NCI-H2107 treated with DMSO at 0.1 percent for 48 hours (cell line): ENCODE measurements at regions not wholly inside any gene's neighbourhood (a gene's known extent, or its start where the extent isn't known, plus 50 kb on each side); places are given as distances from the start of the nearest gene placed in this dataset.

Experiments used
- DNase-seq: peaks from one replicate; lab custom pipeline; 2025; ENCODE audit not compliant: unreplicated experiment; lab: John Stamatoyannopoulos, UW

DNA sequence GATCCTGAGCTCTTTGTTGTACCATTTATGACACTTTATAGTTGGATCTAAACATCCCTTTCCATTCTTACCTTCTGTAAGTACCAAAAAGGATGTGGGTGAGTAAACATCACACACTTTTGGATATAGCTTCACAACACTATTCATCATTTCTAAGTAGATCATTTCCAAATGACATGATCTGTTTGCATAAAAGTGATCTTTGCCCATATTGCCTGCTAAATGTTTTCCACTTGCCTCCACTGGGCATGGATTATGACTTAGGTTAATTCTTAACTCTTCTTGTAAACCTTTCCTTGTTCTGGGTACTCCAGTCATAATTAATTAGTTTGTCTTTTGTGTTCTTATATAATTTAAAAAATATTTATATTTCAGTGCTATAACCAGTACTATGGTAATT lies 244.9 kb upstream of the AGA start:
- no peak for DNase-seq

GRCh38 chr4:177692907-177693306 lies 250.7 kb upstream of the AGA start:
- DNase-seq, result no peak

DNA sequence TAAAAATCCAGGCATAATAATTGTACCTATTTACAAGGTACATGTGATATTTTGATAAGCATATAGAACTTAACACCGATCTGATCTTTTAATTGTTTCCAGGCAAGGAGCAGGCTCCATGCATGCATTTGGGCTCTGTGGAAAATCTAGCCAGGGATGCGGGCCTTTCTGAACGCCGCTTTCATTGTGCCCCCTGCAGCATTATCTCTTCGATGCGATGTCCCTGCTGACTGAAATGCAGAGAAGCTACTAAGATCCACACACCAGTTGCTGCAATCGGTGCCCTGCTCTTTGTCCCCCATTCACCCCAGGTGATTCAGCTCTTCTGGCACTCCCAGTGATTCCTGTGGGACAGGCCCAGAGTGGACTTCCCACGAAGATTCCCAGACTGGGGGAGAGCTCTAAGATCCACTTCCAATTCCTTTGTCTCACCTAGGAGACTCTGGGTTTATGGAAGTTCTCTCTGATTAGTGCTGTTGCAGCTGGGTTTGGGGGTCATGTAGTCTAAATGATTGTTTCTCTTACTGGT lies 254.3 kb upstream of the AGA start:
- DNase-seq, result no peak

- no peak for DNase-seq
Measured at GRCh38 chr4:177699365-177700213, 257.4 kb upstream of the AGA start.

- no peak for DNase-seq
Measured at GRCh38 chr4:177706916-177707315, 264.7 kb upstream of the AGA start.

DNA sequence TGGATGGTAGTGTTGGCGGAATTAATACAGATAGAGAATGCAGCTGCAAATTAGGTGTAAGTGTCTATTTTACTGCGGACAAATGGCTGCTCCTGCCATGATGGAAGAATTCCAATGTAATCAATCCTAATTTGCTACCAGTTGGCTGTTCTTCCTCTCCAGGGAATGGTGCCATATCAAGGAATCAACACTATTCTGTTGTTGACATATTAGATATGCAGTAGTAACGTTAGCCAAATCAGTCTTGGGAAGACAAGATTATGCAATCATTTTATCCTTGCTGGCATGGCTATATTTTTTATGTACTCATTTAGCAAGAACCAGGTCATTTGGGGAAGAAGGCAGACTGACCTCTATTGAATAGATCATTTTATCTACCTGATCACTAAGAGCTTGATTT lies 271.2 kb upstream of the AGA start:
- no peak for DNase-seq

DNA sequence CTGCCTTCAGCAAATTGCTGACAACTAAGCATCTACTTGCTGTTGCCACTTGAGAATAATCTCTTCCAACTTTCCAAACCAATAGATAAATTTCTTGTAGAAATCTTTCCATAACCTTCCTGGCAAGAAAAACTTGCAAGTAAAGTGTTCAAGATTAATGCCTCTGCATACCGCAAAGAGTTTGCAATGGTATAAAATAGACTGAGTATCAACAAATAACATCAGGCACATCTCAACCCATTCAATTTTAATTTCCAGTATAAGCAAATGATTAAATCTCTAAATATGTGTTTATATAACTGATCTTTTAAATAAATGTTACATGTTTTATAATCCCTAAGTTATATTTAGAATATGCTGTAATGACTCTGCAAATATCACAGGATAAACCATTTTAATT lies 275.2 kb upstream of the AGA start:
- DNase-seq, result no peak

- DNase-seq, result no peak
Measured at GRCh38 chr4:177718514-177718913, 276.3 kb upstream of the AGA start.

GRCh38 chr4:177726111-177726510 lies 283.9 kb upstream of the AGA start:
- no peak for DNase-seq

- no peak for DNase-seq
Measured at GRCh38 chr4:177728361-177729152, 286.3 kb upstream of the AGA start.

DNA sequence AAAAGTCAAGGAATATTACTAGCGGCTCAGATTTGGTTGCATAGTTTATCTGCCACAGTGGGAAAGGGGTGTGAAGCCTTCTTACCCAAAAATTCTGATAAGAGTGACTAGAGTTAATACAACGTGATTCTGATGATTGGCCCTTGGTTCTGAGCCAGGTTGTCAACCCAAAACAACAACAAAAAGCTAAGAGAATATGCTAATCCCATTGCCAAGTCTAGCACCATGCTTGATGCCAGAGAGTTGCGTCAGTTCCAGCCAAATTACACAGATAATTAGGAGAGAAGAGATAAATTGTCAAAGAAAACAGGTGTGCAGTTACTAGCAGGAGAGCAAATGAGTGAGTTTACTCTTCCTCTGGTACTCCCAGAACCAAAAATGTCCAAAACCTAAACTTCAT lies 287.4 kb upstream of the AGA start:
- no peak for DNase-seq

- no peak for DNase-seq
Measured at GRCh38 chr4:177737387-177737940, 295.2 kb upstream of the AGA start.

DNA sequence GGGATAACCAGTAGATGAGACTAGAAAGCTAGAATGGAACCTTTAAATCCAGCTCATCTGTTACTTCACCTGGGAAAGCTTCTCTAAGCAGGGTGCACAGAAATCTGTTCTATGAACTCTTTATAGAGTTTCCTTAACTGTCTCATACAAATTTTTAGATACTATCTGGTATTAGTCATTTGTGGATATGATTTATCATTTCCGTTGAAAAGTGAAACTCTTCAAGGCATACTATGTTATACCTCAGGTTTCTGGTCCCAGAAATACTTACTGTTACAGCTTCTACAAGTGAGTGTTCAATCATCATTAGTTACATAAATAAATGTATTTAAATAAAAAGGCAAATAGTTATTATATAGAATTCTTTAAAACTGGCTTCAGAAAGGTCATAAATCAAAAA lies 298.3 kb upstream of the AGA start:
- no peak for DNase-seq

DNA sequence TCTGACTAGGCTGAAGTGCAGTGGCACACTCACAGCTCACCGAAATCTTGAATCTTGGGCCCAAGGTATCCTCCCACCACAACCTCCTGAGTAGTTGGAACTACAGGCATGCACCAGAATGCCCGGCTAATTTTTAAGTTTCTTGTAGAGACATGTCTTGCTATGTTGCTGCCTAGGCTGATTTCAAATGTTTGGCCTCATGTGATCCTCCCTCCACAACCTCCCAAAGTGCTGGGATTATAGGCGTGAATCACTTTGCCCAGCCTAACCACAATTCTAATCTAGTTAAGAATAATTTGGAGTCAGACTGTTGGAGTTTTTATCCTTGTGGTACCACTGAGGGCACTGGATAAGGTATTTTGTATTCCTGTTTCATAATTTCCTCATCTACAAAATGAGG lies 317.5 kb upstream of the AGA start:
- DNase-seq, result no peak

GRCh38 chr4:177761692-177762091 lies 319.5 kb upstream of the AGA start:
- no peak for DNase-seq

DNA sequence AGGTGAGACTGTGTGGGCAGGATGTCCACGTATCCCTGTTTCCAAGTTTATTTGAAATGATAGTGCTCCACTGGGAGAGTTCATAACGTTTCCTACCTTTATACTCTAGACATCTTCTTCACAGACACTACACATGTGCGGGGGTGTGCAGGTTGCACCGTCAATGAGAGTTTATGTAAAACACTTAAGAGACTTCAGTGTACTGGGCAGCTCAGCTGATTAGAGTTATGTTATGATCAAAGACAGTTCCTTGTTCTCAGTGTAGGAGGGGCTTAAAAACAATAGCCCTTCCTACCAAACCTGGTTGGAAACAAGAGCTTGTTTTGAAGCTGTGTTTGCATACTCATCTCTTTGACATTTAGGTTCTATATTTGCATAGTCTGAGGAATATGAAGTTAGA lies 326.9 kb upstream of the AGA start:
- no peak for DNase-seq

GRCh38 chr4:177770776-177771175 lies 328.5 kb upstream of the AGA start:
- no peak for DNase-seq

- no peak for DNase-seq
Measured at GRCh38 chr4:177771645-177772044, 329.4 kb upstream of the AGA start.

GRCh38 chr4:177778623-177779022 lies 336.4 kb upstream of the AGA start:
- no peak for DNase-seq

DNA sequence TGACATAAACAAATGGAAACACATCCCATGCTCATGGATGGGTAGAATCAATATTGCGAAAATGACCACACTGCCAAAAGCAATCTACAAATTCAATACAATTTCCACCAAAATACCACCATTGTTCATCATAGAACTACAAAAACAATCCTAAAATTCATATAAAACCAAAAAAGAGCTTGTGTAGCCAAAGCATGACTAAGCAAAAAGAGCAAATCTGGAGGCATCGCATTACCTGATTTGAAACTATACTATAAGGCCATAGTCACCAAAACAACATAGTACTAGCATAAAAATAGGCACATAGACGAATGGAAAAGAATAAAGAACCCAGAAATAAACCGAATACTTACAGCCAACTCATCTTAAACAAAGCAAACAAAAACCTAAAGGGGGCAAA lies 342.8 kb upstream of the AGA start:
- no peak for DNase-seq

DNA sequence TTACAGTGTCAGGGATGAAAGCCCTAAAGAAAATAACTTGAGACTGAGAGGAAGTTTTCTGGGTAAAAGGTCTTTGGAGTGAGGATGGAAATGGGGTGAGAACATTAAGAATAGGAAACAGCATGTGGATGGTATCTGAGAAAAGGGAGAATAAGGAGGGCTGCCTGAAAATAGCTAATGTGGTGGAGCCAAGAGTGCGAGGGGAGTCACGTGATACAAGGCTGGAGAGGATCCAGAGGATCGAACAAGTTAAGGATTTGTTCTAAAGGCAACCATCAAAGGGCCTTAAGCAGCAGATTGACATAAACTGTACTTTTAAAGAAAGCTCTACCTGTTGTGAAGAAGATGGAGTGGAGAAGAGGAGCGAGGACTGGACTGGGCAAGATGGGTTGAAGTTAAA lies 347.4 kb upstream of the AGA start:
- no peak for DNase-seq

DNA sequence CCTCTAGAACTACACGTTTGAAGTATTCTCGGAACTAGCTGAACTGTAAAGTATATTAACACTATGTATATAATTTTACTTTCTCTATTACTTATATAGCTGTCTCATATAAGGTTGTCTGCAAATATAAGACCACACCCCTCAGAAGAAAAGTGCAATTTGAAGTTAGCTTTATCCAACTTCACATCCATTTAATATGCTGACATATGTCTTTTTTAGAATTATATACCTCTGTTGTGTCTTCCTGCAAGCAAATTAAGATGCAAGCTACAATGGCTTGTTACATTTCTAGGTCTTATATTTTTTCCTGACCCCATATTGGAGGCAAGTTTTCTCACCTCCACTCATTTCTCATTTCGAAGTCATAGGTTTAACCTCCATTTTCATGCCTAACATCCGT lies 349.0 kb upstream of the AGA start:
- no peak for DNase-seq
